HG03175 (cell line): ENCODE measurements at regions not wholly inside any gene's neighbourhood (a gene's known extent, or its start where the extent isn't known, plus 50 kb on each side); places are given as distances from the start of the nearest gene placed in this dataset.
A peak's percentile ranks its signal among the peaks of the same experiment; 100 is the strongest.

Source experiments
- ATAC-seq: cut with Tn5 transposase; IDR thresholded peaks from one replicate; pipeline ENCODE4 v1.9.1; 2021; ENCODE audit warnings: mild to moderate bottlenecking, moderate library complexity; ENCODE audit not compliant: unreplicated experiment

- no peak for ATAC-seq
These were observed 273.1 kb downstream of the KLF12 start for GRCh38 chr13:73861136-73861535.

DNA sequence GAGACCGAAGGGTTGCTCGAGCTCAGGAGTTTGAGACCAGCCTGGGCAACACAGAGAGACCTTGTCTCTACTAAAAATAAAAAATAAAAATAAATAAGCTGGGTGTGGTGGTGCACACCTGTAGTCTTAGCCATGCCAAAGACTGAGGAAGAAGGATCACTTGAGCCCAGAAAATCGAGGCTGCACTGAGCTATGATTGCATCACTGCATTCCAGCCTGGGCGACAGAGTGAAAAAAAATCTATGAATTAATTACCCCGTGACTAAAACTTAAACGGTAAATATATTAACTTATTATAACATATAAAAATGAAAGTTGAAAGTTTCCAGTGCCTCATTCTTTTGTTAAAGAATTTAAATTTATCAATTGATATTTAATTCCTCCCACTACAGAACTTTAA, 273.7 kb downstream of the KLF12 start:
- no peak for ATAC-seq

GRCh38 chr13:73859841-73860240, 274.4 kb downstream of the KLF12 start:
- no peak for ATAC-seq

GRCh38 chr13:73857106-73857505, 277.1 kb downstream of the KLF12 start:
- ATAC-seq: no peak

DNA sequence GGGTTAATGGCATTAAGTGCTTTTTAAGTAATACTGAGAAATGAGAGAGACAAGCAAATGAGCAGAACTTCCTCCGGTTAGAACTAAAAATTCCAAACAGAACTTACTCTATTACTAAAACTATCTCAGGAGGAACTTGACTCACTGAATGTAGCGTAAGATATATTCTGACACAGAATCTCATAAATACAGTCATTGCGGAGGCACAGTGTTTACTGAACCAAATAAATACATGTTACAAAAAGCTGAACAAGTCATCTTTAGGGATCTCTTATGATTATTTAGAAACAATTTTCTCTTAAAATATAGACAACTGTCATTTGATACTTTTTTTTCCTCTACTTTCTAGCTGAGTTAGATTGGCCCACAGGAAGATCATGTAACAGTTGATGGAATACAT, 283.1 kb downstream of the KLF12 start:
- no peak for ATAC-seq

DNA sequence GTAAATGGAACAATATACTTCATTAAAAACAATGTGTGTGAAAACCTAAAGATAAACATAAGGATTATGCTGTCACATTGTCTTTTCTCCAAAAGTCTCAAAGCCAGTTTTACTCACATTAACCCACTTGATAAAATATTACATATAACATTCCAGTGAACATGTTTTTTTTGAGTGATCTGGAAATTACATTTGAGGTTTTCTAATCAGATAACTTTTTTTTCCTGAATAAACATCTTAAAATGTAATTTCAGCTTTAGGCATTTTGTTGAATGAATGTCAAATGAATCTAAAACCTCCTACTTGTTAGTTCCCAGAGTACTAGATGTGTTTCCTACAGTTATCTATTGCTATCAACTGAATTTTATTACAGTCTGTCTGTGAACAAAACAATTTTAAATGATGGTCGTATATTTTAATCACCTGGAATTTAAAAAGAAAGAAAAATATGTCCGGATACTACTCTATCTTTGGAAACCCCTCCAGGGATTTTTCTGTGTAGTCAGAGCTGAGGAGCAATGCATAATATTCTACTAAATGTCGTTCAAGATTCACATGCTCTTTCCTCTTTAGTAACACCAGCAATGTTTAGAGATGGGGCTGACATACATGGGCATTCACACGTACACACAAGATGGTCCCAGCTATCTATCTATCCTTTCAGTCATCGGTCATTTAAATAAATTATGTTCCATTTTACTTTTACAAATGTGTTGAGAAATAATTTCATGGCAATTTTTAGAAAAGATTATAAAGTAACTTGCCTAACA, 283.9 kb downstream of the KLF12 start:
- no peak for ATAC-seq

DNA sequence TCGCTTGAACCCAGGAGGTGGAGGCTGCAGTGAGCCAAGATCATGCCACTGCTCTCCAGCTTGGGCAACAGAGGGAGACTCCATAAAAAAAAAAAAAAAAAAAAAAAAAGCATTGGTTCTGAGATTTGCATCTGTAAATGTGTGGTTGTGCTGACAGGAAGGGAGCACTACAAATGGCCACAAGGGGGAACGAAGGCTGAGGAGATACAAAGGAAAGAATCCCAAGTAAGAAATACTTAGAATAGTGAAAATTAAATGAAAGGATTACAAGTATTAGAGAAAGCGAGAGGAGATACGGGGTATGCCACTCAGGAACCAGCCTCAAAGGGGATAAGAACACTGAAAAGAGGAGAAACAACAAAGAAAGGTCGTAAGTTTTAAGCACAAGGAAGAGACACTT, 284.9 kb downstream of the KLF12 start:
- peak; percentile 49 for ATAC-seq

DNA sequence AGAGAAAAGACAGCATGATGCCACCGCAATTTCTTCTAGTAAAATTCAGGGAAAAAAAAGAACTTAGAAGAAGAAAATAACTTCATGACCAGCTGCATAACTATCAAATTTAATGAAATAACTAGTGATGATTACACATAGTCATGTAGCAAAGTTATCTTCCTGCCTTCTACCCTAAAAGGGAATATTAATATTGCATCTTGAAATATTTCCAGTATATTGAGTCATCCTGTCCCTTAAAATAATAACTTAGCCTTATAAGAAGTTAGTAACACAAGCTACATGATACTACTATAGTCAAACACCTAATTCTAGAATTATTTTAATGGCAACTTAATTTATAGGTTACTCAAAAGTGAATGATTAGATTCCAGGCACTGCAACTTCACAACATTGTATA, 289.2 kb downstream of the KLF12 start:
- ATAC-seq: no peak

- ATAC-seq: no peak
These were observed 291.6 kb downstream of the KLF12 start for GRCh38 chr13:73842626-73843025.

- no peak for ATAC-seq
These were observed 292.0 kb downstream of the KLF12 start for GRCh38 chr13:73842184-73842583.

DNA sequence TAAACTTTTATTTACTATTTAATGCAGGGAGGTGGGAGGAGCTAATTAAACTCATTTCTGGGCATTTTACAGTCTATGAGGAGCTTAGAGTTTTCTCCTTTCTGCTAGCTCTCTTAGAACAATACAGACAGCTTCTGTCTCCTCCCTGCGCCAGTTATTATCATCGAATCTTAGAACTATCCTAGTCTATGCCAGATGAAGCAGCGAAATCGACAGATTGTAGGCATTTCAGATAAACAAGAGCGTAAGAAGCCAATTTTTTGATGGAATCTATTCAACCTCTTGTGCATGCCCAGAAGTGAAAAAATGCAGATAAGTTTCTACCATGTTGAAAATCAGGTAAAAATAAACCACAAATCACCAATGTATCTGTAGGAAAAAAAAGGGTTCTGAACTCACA, 297.1 kb downstream of the KLF12 start:
- ATAC-seq: no peak

DNA sequence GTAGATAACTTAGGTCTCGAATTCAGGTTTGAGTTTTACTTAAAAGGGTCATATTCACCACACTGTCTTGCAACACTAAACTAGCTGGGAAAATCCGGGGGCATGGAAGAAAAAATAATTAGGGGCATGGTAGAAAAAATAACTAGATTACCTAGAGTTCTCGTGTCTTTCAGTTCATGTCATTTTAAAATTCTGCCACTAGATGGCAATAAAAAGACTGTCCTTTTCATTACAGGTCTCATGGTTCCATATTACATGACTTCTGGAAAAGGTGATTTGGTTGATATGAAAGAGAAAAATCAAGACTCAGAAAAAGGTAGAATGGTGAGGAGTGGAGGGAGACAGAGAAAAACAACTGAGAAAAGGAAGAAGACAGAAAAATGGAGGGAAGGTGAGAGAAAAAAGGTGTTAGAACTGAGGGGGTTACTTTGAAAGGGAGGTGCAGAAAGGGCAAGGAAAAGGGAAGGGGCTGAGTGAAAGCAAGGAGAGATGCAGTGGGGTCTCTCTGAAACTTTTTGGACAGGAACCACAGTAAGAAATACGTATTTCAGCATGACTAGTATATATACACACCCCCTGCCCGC, 299.0 kb downstream of the KLF12 start:
- peak; percentile 62 for ATAC-seq

GRCh38 chr13:73833325-73834070, 300.7 kb downstream of the KLF12 start:
- ATAC-seq: no peak

DNA sequence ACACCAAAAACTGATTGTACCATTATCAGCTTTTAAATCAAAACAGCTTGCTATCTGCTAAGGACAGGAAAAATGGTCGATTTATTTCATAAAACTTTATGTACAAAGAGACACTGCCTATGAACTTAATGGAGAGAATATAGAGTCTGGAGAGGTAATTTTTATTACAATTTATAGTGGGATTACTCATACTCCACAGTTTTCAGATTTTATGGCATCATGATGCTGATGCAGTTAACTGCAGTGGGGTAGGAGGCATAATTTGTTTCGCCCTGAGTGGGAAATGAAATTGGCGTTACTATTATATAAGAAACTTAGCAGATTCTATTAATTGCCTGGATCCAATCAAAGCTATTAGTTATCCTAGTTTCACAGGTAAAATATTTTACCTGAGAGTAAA, 301.4 kb downstream of the KLF12 start:
- ATAC-seq: no peak

- ATAC-seq: no peak
These were observed 302.0 kb downstream of the KLF12 start for GRCh38 chr13:73832128-73832588.

DNA sequence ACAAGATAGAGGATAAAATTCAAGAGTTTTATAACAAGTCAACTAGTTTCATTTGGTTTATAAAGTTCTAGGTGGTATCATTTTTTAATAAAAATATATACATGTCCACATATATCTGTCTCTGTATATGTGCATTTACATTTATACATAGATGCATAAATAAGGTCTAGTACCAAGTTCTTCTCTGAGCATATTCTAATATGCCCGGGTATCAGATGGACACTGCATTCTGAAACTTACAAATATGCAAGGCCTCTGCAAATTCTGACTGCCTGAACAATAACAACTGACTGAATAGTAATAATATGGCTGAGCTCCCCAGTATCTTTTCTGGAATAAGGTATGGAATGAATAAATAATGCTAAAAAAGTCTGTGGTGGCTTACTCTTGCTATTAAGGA, 304.8 kb downstream of the KLF12 start:
- no peak for ATAC-seq

GRCh38 chr13:73828811-73829210, 305.4 kb downstream of the KLF12 start:
- ATAC-seq: no peak

GRCh38 chr13:73827434-73827833, 306.8 kb downstream of the KLF12 start:
- no peak for ATAC-seq

DNA sequence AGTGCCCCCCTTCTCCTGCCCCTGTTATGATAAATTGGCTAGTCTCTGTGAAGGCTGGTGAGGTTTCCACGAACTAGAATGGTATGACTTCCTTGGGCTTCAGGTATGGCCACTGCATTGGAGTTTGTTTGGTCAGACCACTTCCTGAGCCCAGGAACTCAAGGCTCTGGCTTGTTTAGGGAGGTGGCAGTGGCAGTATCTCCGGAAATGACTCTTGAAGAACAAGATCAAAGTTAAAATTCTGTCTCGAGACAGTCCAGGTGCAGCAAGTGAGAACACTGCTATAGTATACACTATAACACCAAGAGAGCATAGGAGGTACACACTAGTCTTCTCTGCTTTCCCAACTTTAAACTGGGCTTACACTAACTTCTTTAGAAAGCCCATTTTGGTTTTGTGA, 309.1 kb downstream of the KLF12 start:
- no peak for ATAC-seq

- ATAC-seq: no peak
These were observed 311.3 kb downstream of the KLF12 start for GRCh38 chr13:73822668-73823592.

GRCh38 chr13:73820688-73821087, 313.5 kb downstream of the KLF12 start:
- peak; percentile 63 for ATAC-seq
